K562 (cell line): ENCODE measurements at regions not wholly inside any gene's neighbourhood (a gene's known extent, or its start where the extent isn't known, plus 50 kb on each side); places are given as distances from the start of the nearest gene placed in this dataset.

ENCODE experiments used
- ATAC-seq: fragments of 200-7000 bp; cut with Tn5 transposase; 3 replicates; pipeline ENCODE4 v1.9.1; 2020; ENCODE audit warnings: moderate library complexity
- BruUV-seq: library from RNA; stranded (reverse); fragments of 400-500 nt; replicated peaks from 2 replicates; lab custom pipeline; 2021; lab: Mats Ljungman, UMichigan
- CTCF ChIA-PET: fragments of 300-600 bp; formaldehyde crosslinking; extraction: SDS; loops from one replicate; lab custom pipeline; 2021; ENCODE audit warnings: low intra/inter-chr PET ratio; lab: Yijun Ruan, JAX
- POLR2A ChIA-PET: fragments of 300-600, 350-650 bp; sonication (Branson Sonifier 250); formaldehyde crosslinking; extraction: SDS; loops from one replicate; lab custom pipeline; 2021; ENCODE audit warnings: antibody characterized with exemption, inconsistent platforms; lab: Yijun Ruan, JAX
- DNase-seq, 4 experiments: peaks; one replicate each; pipeline versions ENCODE4 v3.0.0 to v3.0.0-alpha.2; 2011 to 2018; ENCODE audit warnings: low spot score in 3 of 4, mixed read lengths in 3 of 4; ENCODE audit errors: extremely low read depth in 1 of 4
- FAIRE-seq: peaks from 2 replicates; lab custom pipeline; 2011; peaks lifted over from hg19 to GRCh38; lab: Jason Lieb, UNC
- H2AFZ ChIP-seq: 2 replicates; pipeline ENCODE4 v1.6.0; 2011; ENCODE audit warnings: low read depth, low read length, control low read depth, inconsistent platforms
- H3K27ac ChIP-seq: fragments of 200-600 bp; 3 replicates; pipeline ENCODE4 v1.8.0; 2011; ENCODE audit warnings: low read depth, mild to moderate bottlenecking, control low read depth, inconsistent platforms, low read length, moderate library complexity, mixed read lengths; ENCODE audit errors: extremely low read depth
- H3K27me3 ChIP-seq, 2 experiments: fragments of 300-600 bp in 1 of 2; 2 replicates in 1 of 2; 3 replicates in 1 of 2; pipeline versions ENCODE4 v1.6.0 to v1.8.0; 2011; ENCODE audit warnings: inconsistent platforms in 2 of 2, low read length in 2 of 2, mild to moderate bottlenecking in 1 of 2, mixed read lengths in 1 of 2, moderate library complexity in 1 of 2; ENCODE audit not compliant: control insufficient read depth in 2 of 2, insufficient read depth in 2 of 2
- H3K36me3 ChIP-seq: fragments of 300-600 bp; 3 replicates; pipeline ENCODE4 v1.8.0; 2011; ENCODE audit warnings: mild to moderate bottlenecking, low read length, inconsistent platforms; ENCODE audit not compliant: control insufficient read depth, insufficient read depth
- H3K4me1 ChIP-seq, 2 experiments: fragments of 200-600 bp in 1 of 2; replicated peaks in 1 of 2; 2 replicates in 1 of 2; 3 replicates in 1 of 2; pipeline versions ENCODE4 v1.5.1 to v1.8.0; 2011; ENCODE audit warnings: inconsistent platforms in 2 of 2, low read length in 2 of 2, mild to moderate bottlenecking in 1 of 2, mixed read lengths in 1 of 2, moderate library complexity in 1 of 2; ENCODE audit not compliant: control insufficient read depth in 2 of 2, insufficient read depth in 2 of 2
- H3K4me2 ChIP-seq: 2 replicates; pipeline ENCODE4 v1.6.1; 2011; ENCODE audit warnings: low read length, control low read depth, inconsistent platforms, mixed read lengths; ENCODE audit not compliant: insufficient read depth
- H3K4me3 ChIP-seq: fragments of 200-600 bp; sonication (generic), shearing (Covaris generic); 2 replicates; pipeline ENCODE4 v1.5.1; 2016; ENCODE audit warnings: control low read depth, inconsistent platforms
- H3K79me2 ChIP-seq: fragments of 200-600 bp; 3 replicates; pipeline ENCODE4 v1.8.0; 2011; ENCODE audit warnings: low read length, inconsistent platforms; ENCODE audit not compliant: control insufficient read depth, insufficient read depth
- H3K9ac ChIP-seq, 2 experiments: 2 replicates each; pipeline versions ENCODE4 v1.6.0 to v1.6.1; 2011; ENCODE audit warnings: low read depth in 2 of 2, low read length in 2 of 2, control low read depth in 1 of 2, inconsistent platforms in 1 of 2, mild to moderate bottlenecking in 1 of 2, mixed read lengths in 1 of 2; ENCODE audit not compliant: insufficient read depth in 1 of 2
- H3K9me1 ChIP-seq: one replicate; pipeline ENCODE4 v1.6.0; 2011; ENCODE audit warnings: inconsistent platforms, mild to moderate bottlenecking, low read length, moderate library complexity; ENCODE audit not compliant: control insufficient read depth, insufficient read depth
- H3K9me3 ChIP-seq: replicated peaks from 2 replicates; pipeline ENCODE4 v1.5.1; 2011; ENCODE audit warnings: low read depth, low read length, inconsistent platforms; ENCODE audit not compliant: control insufficient read depth, insufficient read depth
- H4K20me1 ChIP-seq: replicated peaks from 2 replicates; pipeline ENCODE4 v1.6.1; 2011; ENCODE audit warnings: low read length, inconsistent platforms, mixed read lengths; ENCODE audit not compliant: control insufficient read depth, insufficient read depth
- ARID3B ChIP-seq: fragments of 250-450 bp; sonication (Bioruptor Pico); IDR thresholded peaks from 2 replicates; pipeline ENCODE4 v1.4.0; 2020; ENCODE audit warnings: borderline replicate concordance
- CREB3 ChIP-seq: fragments of 450-650 bp; conservative IDR thresholded peaks from 2 replicates; pipeline ENCODE4 v1.6.1; 2016; ENCODE audit warnings: missing genetic modification characterization, low read depth, mild to moderate bottlenecking, missing compliant biosample characterization, moderate library complexity
- ETV1 ChIP-seq: fragments of 450-650 bp; conservative IDR thresholded peaks from 2 replicates; pipeline ENCODE4 v1.6.1; 2016; ENCODE audit warnings: missing genetic modification characterization, control low read depth, low read depth, missing compliant biosample characterization
- FOXK2 ChIP-seq, 2 experiments: fragments of 450-650 bp; IDR thresholded peaks in 1 of 2; conservative IDR thresholded peaks in 1 of 2; 2 replicates each; pipeline ENCODE4 v1.6.1; 2016; ENCODE audit warnings: low read depth in 2 of 2, mild to moderate bottlenecking in 1 of 2
- GABPB1 ChIP-seq: sonication (generic); formaldehyde crosslinking; IDR thresholded peaks from 2 replicates; pipeline ENCODE4 v1.8.0; 2022; ENCODE audit warnings: mild to moderate bottlenecking, missing genetic modification reagents
- IFI16 ChIP-seq: fragments of 250-450 bp; sonication (Bioruptor Pico); IDR thresholded peaks from 2 replicates; pipeline ENCODE4 v2.1.2; 2022; ENCODE audit warnings: mild to moderate bottlenecking, inconsistent platforms
- MECOM ChIP-seq: fragments of 250-450 bp; sonication (Bioruptor Pico); IDR thresholded peaks from 2 replicates; pipeline ENCODE4 v1.8.0; 2022; ENCODE audit warnings: inconsistent platforms
- NEUROD1 ChIP-seq: fragments of 150-350 bp; IDR thresholded peaks from 2 replicates; pipeline ENCODE4 v1.6.1; 2014; ENCODE audit warnings: borderline replicate concordance, low read length, low read depth; ENCODE audit not compliant: partially characterized antibody
- POLR2H ChIP-seq: IDR thresholded peaks from 2 replicates; pipeline ENCODE4 v1.6.1; 2016; ENCODE audit warnings: missing genetic modification characterization, low read depth, mild to moderate bottlenecking, control low read depth, missing compliant biosample characterization, moderate library complexity
- TCF15 ChIP-seq: fragments of 250-450 bp; sonication (Bioruptor Pico); IDR thresholded peaks from 2 replicates; pipeline ENCODE4 v1.8.0; 2022; ENCODE audit warnings: moderate library complexity, mild to moderate bottlenecking, inconsistent platforms
- YBX1 ChIP-seq: fragments of 450-650 bp; IDR thresholded peaks from 2 replicates; pipeline ENCODE4 v1.7.1; 2016; ENCODE audit warnings: mild to moderate bottlenecking
- ZNF197 ChIP-seq: fragments of 200-800 bp; sonication (Bioruptor generic); IDR thresholded peaks from 2 replicates; pipeline ENCODE4 v1.6.1; 2016; ENCODE audit warnings: low read depth, missing genetic modification characterization, missing compliant biosample characterization
- ZNF282 ChIP-seq: sonication (generic); formaldehyde crosslinking; IDR thresholded peaks from 2 replicates; pipeline ENCODE4 v1.8.1; 2023; ENCODE audit warnings: missing genetic modification reagents
- ZNF408 ChIP-seq: fragments of 250-450 bp; sonication (Bioruptor Pico); IDR thresholded peaks from 2 replicates; pipeline ENCODE4 v1.4.0; 2020; ENCODE audit warnings: low read depth, mild to moderate bottlenecking, moderate library complexity
- WGBS: fragments of 100-300 bp; shearing (Covaris generic); methylation state at CpG from one replicate; pipeline ENCODE4 v1.1.6; 2016; ENCODE audit warnings: low coverage, mixed read lengths; ENCODE audit not compliant: insufficient coverage; ENCODE audit errors: missing lambda C conversion rate; 5-methylcytosine and 5-hydroxymethylcytosine counted together
- in situ Hi-C: fragments of 300-500 bp; cut with MboI; formaldehyde crosslinking; loops from 4 replicates; pipeline ENCODE4 v1.15.0; 2018; ENCODE audit warnings: inconsistent platforms, mixed read lengths
- intact Hi-C: fragments of 100-400 bp; cut with micrococcal nuclease; formaldehyde crosslinking; loops from 2 replicates; pipeline ENCODE4 v1.14.2; 2022

- BruUV-seq: no TSS peak
- no peaks in the 10 kb centered on the region for H3K79me2 ChIP-seq
- no peak overlapping the region for H3K4me3 ChIP-seq
- no peaks in the 10 kb centered on the region for H3K9me1 ChIP-seq
- H3K36me3 ChIP-seq: no peaks in the 10 kb centered on the region
- 1% methylated on average over 3 of the region's 3 CpGs for WGBS
- ATAC-seq: no peak
- no peak overlapping the region for H3K9ac ChIP-seq
- no peak overlapping the region for H3K4me2 ChIP-seq
- H4K20me1 ChIP-seq: no peaks in the 10 kb centered on the region
- in situ Hi-C loops (loop anchor here (25.0 kb wide), 2 partner anchors 1148 to 1298 kb away; no protein-coding TSS in a partner anchor), intact Hi-C loops (no loop called here)
- H3K9me3 ChIP-seq: no peaks in the 10 kb centered on the region
- no peak overlapping the region for H3K27ac ChIP-seq
- ChIA-PET CTCF (no interaction called here), POLR2A (no interaction called here)
- TF ChIP-seq ZNF282 (no peak), ETV1 (tag) (no peak), POLR2H (tag) (no peak), YBX1 (no peak), CREB3 (tag) (no peak), ZNF408 (CRISPR knock-in tag) (no peak), IFI16 (CRISPR knock-in tag) (no peak), MECOM (no peak), GABPB1 (CRISPR knock-in tag) (no peak), TCF15 (no peak), NEUROD1 (no peak), FOXK2 (conservative IDR thresholded peaks at IDR 0.05 in 1 of 2, IDR thresholded peaks at IDR 0.05 in 1 of 2; ENCODE audit: low read depth in 2 of 2) (no peak), ZNF197 (no peak), ARID3B (no peak)
- H3K4me1 ChIP-seq: no peaks in the 10 kb centered on the region
- FAIRE-seq: no peak
- no peak for DNase-seq
- H3K27me3 ChIP-seq: peaks cover 4 to 8% of the 10 kb centered on the region in 2 experiments; a peak in 4 of 5 replicates
- H2AFZ ChIP-seq: no peak overlapping the region
Observed at GRCh38 chr10:63735305-63735704, 214.1 kb downstream of the REEP3 start.
